HepG2 (cell line): ENCODE measurements at regions not wholly inside any gene's neighbourhood (a gene's known extent, or its start where the extent isn't known, plus 50 kb on each side); places are given as distances from the start of the nearest gene placed in this dataset.

ENCODE experiments used
- ATAC-seq: fragments of 200-7000 bp; cut with Tn5 transposase; 3 replicates; pipeline ENCODE4 v1.9.1; 2020; ENCODE audit warnings: mild to moderate bottlenecking, moderate library complexity
- BruUV-seq: library from RNA; stranded (reverse); fragments of 400-500 nt; replicated peaks from 2 replicates; lab custom pipeline; 2021; lab: Mats Ljungman, UMichigan
- CTCF ChIA-PET: fragments of 300-600 bp; formaldehyde crosslinking; extraction: SDS; loops from one replicate; lab custom pipeline; 2021; ENCODE audit warnings: low total read pairs, inconsistent platforms, low intra/inter-chr PET ratio; lab: Yijun Ruan, JAX
- POLR2A ChIA-PET: fragments of 350-600 bp; sonication (Branson Sonifier 250); formaldehyde crosslinking; loops from one replicate; lab custom pipeline; 2020; ENCODE audit warnings: antibody characterized with exemption, inconsistent platforms; lab: Yijun Ruan, JAX
- DNase-seq: peaks from one replicate; pipeline ENCODE4 v3.0.0-alpha.2; 2015; ENCODE audit warnings: low spot score
- FAIRE-seq: peaks from 3 replicates; lab custom pipeline; 2011; peaks lifted over from hg19 to GRCh38; lab: Jason Lieb, UNC
- H2AFZ ChIP-seq: one replicate; pipeline ENCODE4 v1.6.1; 2011; ENCODE audit warnings: low read length, inconsistent platforms
- H3K27ac ChIP-seq: fragments of 300-600 bp; 3 replicates; pipeline ENCODE4 v1.8.0; 2011; ENCODE audit warnings: mixed run types, mild to moderate bottlenecking, mixed read lengths, low read length, inconsistent platforms; ENCODE audit not compliant: insufficient read depth; ENCODE audit errors: extremely low read length
- H3K27me3 ChIP-seq, 2 experiments: fragments of 200-600 bp in 1 of 2; 2 replicates in 1 of 2; 3 replicates in 1 of 2; pipeline versions ENCODE4 v1.6.0 to v1.8.0; 2011; ENCODE audit warnings: low read length in 2 of 2, mild to moderate bottlenecking in 2 of 2, moderate library complexity in 2 of 2, inconsistent platforms in 1 of 2; ENCODE audit not compliant: insufficient read depth in 2 of 2, control insufficient read depth in 1 of 2
- H3K36me3 ChIP-seq, 2 experiments: fragments of 200-600 bp in 1 of 2; replicated peaks in 1 of 2; 2 replicates in 1 of 2; 3 replicates in 1 of 2; pipeline versions ENCODE4 v1.5.1 to v1.8.0; 2011; ENCODE audit warnings: low read length in 2 of 2, inconsistent platforms in 1 of 2; ENCODE audit not compliant: insufficient read depth in 2 of 2, control insufficient read depth in 1 of 2
- H3K4me1 ChIP-seq: 2 replicates; pipeline ENCODE4 v1.5.1; 2012; ENCODE audit warnings: low read length, inconsistent platforms; ENCODE audit not compliant: insufficient read depth
- H3K4me2 ChIP-seq: 2 replicates; pipeline ENCODE4 v1.6.0; 2011; ENCODE audit warnings: low read depth, low read length, inconsistent platforms
- H3K4me3 ChIP-seq, 3 experiments: fragments of 200-600 bp in 1 of 3; sonication (generic), shearing (Covaris generic) in 1 of 3; replicated peaks in 1 of 3; 2 replicates each; pipeline ENCODE4 v1.5.1; 2011 to 2016; ENCODE audit warnings: low read length in 3 of 3, inconsistent platforms in 2 of 3, low read depth in 2 of 3, mild to moderate bottlenecking in 2 of 3, control low read depth in 1 of 3, mixed read lengths in 1 of 3; ENCODE audit not compliant: insufficient read depth in 1 of 3
- H3K79me2 ChIP-seq: one replicate; pipeline ENCODE4 v1.6.1; 2011; ENCODE audit warnings: low read length, inconsistent platforms; ENCODE audit not compliant: insufficient read depth
- H3K9ac ChIP-seq: 2 replicates; pipeline ENCODE4 v1.6.0; 2011; ENCODE audit warnings: mild to moderate bottlenecking, low read depth, low read length, inconsistent platforms; ENCODE audit not compliant: insufficient read depth
- H3K9me3 ChIP-seq: 2 replicates; pipeline ENCODE4 v1.5.1; 2012; ENCODE audit warnings: mild to moderate bottlenecking, low read length
- H4K20me1 ChIP-seq: 2 replicates; pipeline ENCODE4 v1.6.0; 2011; ENCODE audit warnings: inconsistent platforms, mild to moderate bottlenecking, low read length, moderate library complexity; ENCODE audit not compliant: insufficient read depth
- GRHL1 ChIP-seq: sonication (generic); formaldehyde crosslinking; conservative IDR thresholded peaks from 2 replicates; pipeline ENCODE4 v1.8.0; 2022; ENCODE audit warnings: missing genetic modification reagents
- PRPF4 ChIP-seq: fragments of 200-400 bp; formaldehyde crosslinking; IDR thresholded peaks from 2 replicates; pipeline ENCODE4 v1.6.1; 2016; ENCODE audit warnings: low read length, low read depth; ENCODE audit not compliant: poor library complexity, severe bottlenecking
- REL ChIP-seq: sonication (generic); formaldehyde crosslinking; conservative IDR thresholded peaks from 2 replicates; pipeline ENCODE4 v1.8.0; 2022; ENCODE audit warnings: mild to moderate bottlenecking, missing genetic modification reagents, moderate library complexity
- XRCC5 ChIP-seq: fragments of 200-400 bp; formaldehyde crosslinking; optimal IDR thresholded peaks from 2 replicates; pipeline ENCODE3; 2017; ENCODE audit warnings: mild to moderate bottlenecking, low read length
- ZBTB42 ChIP-seq: sonication (generic); formaldehyde crosslinking; IDR thresholded peaks from 2 replicates; pipeline ENCODE4 v1.5.0; 2020; ENCODE audit warnings: mild to moderate bottlenecking, missing genetic modification reagents
- ZNF407 ChIP-seq: sonication (generic); formaldehyde crosslinking; IDR thresholded peaks from one replicate; pipeline ENCODE4 v1.5.1; 2020; ENCODE audit warnings: mild to moderate bottlenecking, missing genetic modification reagents; ENCODE audit errors: not compliant biosample characterization
- ZNF737 ChIP-seq: sonication (generic); formaldehyde crosslinking; IDR thresholded peaks from 2 replicates; pipeline ENCODE4 v1.5.0; 2020; ENCODE audit warnings: missing genetic modification reagents, mild to moderate bottlenecking, borderline replicate concordance
- ZNF766 ChIP-seq: sonication (generic); formaldehyde crosslinking; IDR thresholded peaks from 2 replicates; pipeline ENCODE4 v1.5.0; 2020; ENCODE audit warnings: missing genetic modification reagents, borderline replicate concordance
- ZNF800 ChIP-seq: sonication (generic); formaldehyde crosslinking; IDR thresholded peaks from 2 replicates; pipeline ENCODE4 v1.4.0; 2020; ENCODE audit warnings: missing genetic modification reagents
- ZZZ3 ChIP-seq: sonication (generic); formaldehyde crosslinking; IDR thresholded peaks from 2 replicates; pipeline ENCODE4 v1.4.0; 2020; ENCODE audit warnings: missing genetic modification reagents, mild to moderate bottlenecking, borderline replicate concordance
- WGBS: methylation state at CpG from one replicate; pipeline ENCODE4 v1.1.6; 2017; ENCODE audit warnings: low lambda C conversion rate; 5-methylcytosine and 5-hydroxymethylcytosine counted together
- in situ Hi-C: cut with HindIII; loops from 2 replicates; pipeline ENCODE4 v1.10.0; 2017; ENCODE audit warnings: low pct_unique_long_range_greater_than_20kb; ENCODE audit not compliant: extremely low pct_ligation_motif_present
- intact Hi-C: fragments of 100-400 bp; cut with micrococcal nuclease; formaldehyde crosslinking; loops from one replicate; pipeline ENCODE4 v1.10.0; 2022; ENCODE audit not compliant: unreplicated experiment
- TF ChIP-seq, protein P1 (sequence below): IDR thresholded peaks from 2 replicates; pipeline ENCODE4 v1.6.1; 2016; ENCODE audit warnings: missing genetic modification reagents, missing compliant biosample characterization

- TF ChIP-seq ZNF407 (CRISPR knock-in tag) = no peak
- TF ChIP-seq, all 625 proteins: peak for 0
These were observed 330.8 kb downstream of the NUP35 start (continued) for GRCh38 chr2:183455056-183455455.

DNA sequence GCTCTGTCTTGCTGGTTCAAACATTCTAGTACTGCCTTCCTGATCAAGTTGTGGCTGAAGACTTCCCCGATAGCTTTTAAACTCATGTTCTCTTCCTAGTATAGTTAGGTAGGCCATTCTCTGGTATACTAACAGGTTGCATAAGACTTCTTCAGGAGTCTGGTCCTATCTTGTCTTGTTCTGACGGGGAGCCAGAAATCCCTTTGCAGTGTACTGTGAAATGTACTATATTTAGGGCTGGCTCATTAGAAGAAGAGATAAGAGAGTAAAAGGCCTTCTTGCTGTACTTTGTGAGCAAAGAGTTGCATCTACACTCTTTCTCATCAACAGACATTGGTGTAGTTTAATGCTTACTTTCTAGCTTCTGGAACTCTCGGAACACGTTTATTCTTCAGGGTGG lies 331.9 kb downstream of the NUP35 start:
- 15% methylated on average over 4 of the region's 4 CpGs for WGBS
- in situ Hi-C loops = no loop called here
- Histone ChIP-seq H3K4me3 (no peak overlapping the region), H4K20me1 (no peaks in the 10 kb centered on the region), H3K4me1 (no peaks in the 10 kb centered on the region), H2AFZ (no peak overlapping the region), H3K27me3 (no peaks in the 10 kb centered on the region), H3K79me2 (no peaks in the 10 kb centered on the region), H3K4me2 (no peak overlapping the region), H3K9ac (no peak overlapping the region), H3K9me3 (no peaks in the 10 kb centered on the region), H3K27ac (no peak overlapping the region), H3K36me3 (no peaks in the 10 kb centered on the region)
- no peak for FAIRE-seq
- no TSS peak for BruUV-seq
- DNase-seq = no peak
- ChIA-PET POLR2A (no interaction called here), CTCF (no interaction called here)
- intact Hi-C loops = no loop called here
- ATAC-seq = no peak
- TF ChIP-seq ZZZ3 (CRISPR knock-in tag) = no peak
- TF ChIP-seq ZBTB42 (CRISPR knock-in tag) = no peak
- no peak for TF ChIP-seq PRPF4
- TF ChIP-seq GRHL1 (CRISPR knock-in tag) = no peak
- no peak for TF ChIP-seq ZNF766 (CRISPR knock-in tag)
- TF ChIP-seq REL (CRISPR knock-in tag) = no peak
- no peak for TF ChIP-seq ZNF737 (CRISPR knock-in tag)
- TF ChIP-seq, protein P1, sequence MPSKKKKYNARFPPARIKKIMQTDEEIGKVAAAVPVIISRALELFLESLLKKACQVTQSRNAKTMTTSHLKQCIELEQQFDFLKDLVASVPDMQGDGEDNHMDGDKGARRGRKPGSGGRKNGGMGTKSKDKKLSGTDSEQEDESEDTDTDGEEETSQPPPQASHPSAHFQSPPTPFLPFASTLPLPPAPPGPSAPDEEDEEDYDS (CRISPR knock-in tag) = no peak
- no peak for TF ChIP-seq ZNF800 (CRISPR knock-in tag)
- no peak for TF ChIP-seq XRCC5
